HCT116 (cell line): ENCODE measurements at regions not wholly inside any gene's neighbourhood (a gene's known extent, or its start where the extent isn't known, plus 50 kb on each side); places are given as distances from the start of the nearest gene placed in this dataset.

ENCODE experiments used
- ATAC-seq: fragments of 200-7000 bp; cut with Tn5 transposase; 2 replicates; pipeline ENCODE4 v1.9.1; 2020; ENCODE audit warnings: mild to moderate bottlenecking, moderate library complexity
- BruUV-seq: library from RNA; stranded (reverse); fragments of 400-500 nt; replicated peaks from 2 replicates; lab custom pipeline; 2021; lab: Mats Ljungman, UMichigan
- CTCF ChIA-PET: fragments of 300-600 bp; sonication (Branson Sonifier 250); formaldehyde crosslinking; loops from one replicate; lab custom pipeline; 2021; ENCODE audit warnings: antibody characterized with exemption; lab: Charles Lee
- POLR2A ChIA-PET: fragments of 300-600, 350-600 bp; sonication (Branson Sonifier 250); formaldehyde crosslinking; loops from one replicate; lab custom pipeline; 2021; ENCODE audit warnings: antibody characterized with exemption; lab: Charles Lee
- RAD21 ChIA-PET, 2 experiments: fragments of 300-600 bp; sonication (Branson Sonifier 250); formaldehyde crosslinking; loops; one replicate each; lab custom pipeline; 2023; ENCODE audit warnings: low total read pairs in 2 of 2; ENCODE audit not compliant: uncharacterized antibody in 2 of 2, unreplicated experiment in 2 of 2, low non-redundant PET in 1 of 2; lab: Charles Lee
- DNase-seq: peaks from one replicate; pipeline ENCODE4 v3.0.0-alpha.2; 2010; ENCODE audit warnings: low read depth, low spot score
- H2AFZ ChIP-seq: fragments of 200-600 bp; shearing (Covaris generic), sonication (generic); 2 replicates; pipeline ENCODE4 v1.6.1; 2017; ENCODE audit warnings: low read depth, mixed run types, mixed read lengths, antibody characterized with exemption, low read length; ENCODE audit not compliant: poor library complexity, severe bottlenecking
- H3K27ac ChIP-seq: 2 replicates; pipeline ENCODE4 v1.5.1; 2012; ENCODE audit warnings: low read depth, low read length
- H3K27me3 ChIP-seq: fragments of 200-600 bp; sonication (generic); 2 replicates; pipeline ENCODE4 v1.6.1; 2016; ENCODE audit warnings: mixed run types, low read length, mixed read lengths; ENCODE audit not compliant: insufficient read depth
- H3K36me3 ChIP-seq, 2 experiments: fragments of 200-500 bp in 1 of 2; fragments of 200-600 bp in 1 of 2; sonication (Bioruptor generic) in 1 of 2; sonication (generic) in 1 of 2; 2 replicates each; pipeline versions ENCODE4 v1.5.1 to v1.6.1; 2014 to 2016; ENCODE audit warnings: low read length in 2 of 2, inconsistent platforms in 1 of 2, mixed read lengths in 1 of 2, mixed run types in 1 of 2; ENCODE audit not compliant: insufficient read depth in 2 of 2, control insufficient read depth in 1 of 2
- H3K4me1 ChIP-seq, 2 experiments: fragments of 200-600 bp in 1 of 2; sonication (generic) in 1 of 2; 2 replicates each; pipeline versions ENCODE4 v1.5.1 to v1.6.1; 2012 to 2017; ENCODE audit warnings: low read length in 2 of 2, inconsistent platforms in 1 of 2, mild to moderate bottlenecking in 1 of 2, mixed read lengths in 1 of 2, mixed run types in 1 of 2, moderate library complexity in 1 of 2; ENCODE audit not compliant: insufficient read depth in 2 of 2, control insufficient read depth in 1 of 2
- H3K4me2 ChIP-seq: fragments of 200-600 bp; sonication (generic); 2 replicates; pipeline ENCODE4 v1.6.1; 2017; ENCODE audit warnings: mixed run types, low read length, mixed read lengths
- H3K4me3 ChIP-seq, 2 experiments: fragments of 200-600 bp in 1 of 2; sonication (generic) in 1 of 2; replicated peaks in 1 of 2; 2 replicates each; pipeline ENCODE4 v1.5.1; 2011 to 2016; ENCODE audit warnings: low read length in 2 of 2, control low read depth in 1 of 2, low read depth in 1 of 2, mild to moderate bottlenecking in 1 of 2, mixed read lengths in 1 of 2, mixed run types in 1 of 2
- H3K79me2 ChIP-seq: fragments of 200-600 bp; sonication (generic); 2 replicates; pipeline ENCODE4 v1.6.1; 2017; ENCODE audit warnings: mild to moderate bottlenecking, mixed run types, low read length, moderate library complexity, mixed read lengths; ENCODE audit not compliant: insufficient read depth
- H3K9ac ChIP-seq: fragments of 200-600 bp; sonication (generic); 2 replicates; pipeline ENCODE4 v1.6.1; 2016; ENCODE audit warnings: low read length, mixed read lengths
- H3K9me2 ChIP-seq: fragments of 200-600 bp; sonication (generic), shearing (Covaris generic); 2 replicates; pipeline ENCODE4 v1.6.1; 2017; ENCODE audit warnings: mixed run types, mild to moderate bottlenecking, moderate library complexity; ENCODE audit not compliant: insufficient read depth
- H3K9me3 ChIP-seq, 2 experiments: fragments of 200-500 bp in 1 of 2; fragments of 200-600 bp in 1 of 2; sonication (Bioruptor generic) in 1 of 2; sonication (generic) in 1 of 2; 2 replicates each; pipeline ENCODE4 v1.6.1; 2014 to 2017; ENCODE audit warnings: low read length in 2 of 2, mixed read lengths in 2 of 2, inconsistent platforms in 1 of 2, low read depth in 1 of 2, mild to moderate bottlenecking in 1 of 2, mixed run types in 1 of 2, moderate library complexity in 1 of 2; ENCODE audit not compliant: control insufficient read depth in 1 of 2, insufficient read depth in 1 of 2
- H4K20me1 ChIP-seq: fragments of 200-600 bp; sonication (generic), shearing (Covaris generic); 2 replicates; pipeline ENCODE4 v1.6.1; 2017; ENCODE audit warnings: mixed run types, mild to moderate bottlenecking, moderate library complexity; ENCODE audit not compliant: insufficient read depth
- CBX3 ChIP-seq: IDR thresholded peaks from 2 replicates; pipeline ENCODE4 v1.6.1; 2012; ENCODE audit warnings: low read depth
- EGR1 ChIP-seq: IDR thresholded peaks from 2 replicates; pipeline ENCODE4 v1.6.1; 2012; ENCODE audit warnings: low read depth
- ELF1 ChIP-seq: IDR thresholded peaks from 2 replicates; pipeline ENCODE4 v1.6.1; 2012; ENCODE audit warnings: low read depth, borderline replicate concordance
- SIN3A ChIP-seq: IDR thresholded peaks from 2 replicates; pipeline ENCODE4 v1.6.1; 2012; ENCODE audit warnings: low read depth
- SP1 ChIP-seq: IDR thresholded peaks from 2 replicates; pipeline ENCODE4 v1.6.1; 2012; ENCODE audit warnings: low read depth
- intact Hi-C: fragments of 100-400 bp; cut with micrococcal nuclease; formaldehyde crosslinking; loops from 2 replicates; pipeline ENCODE4 v1.10.0; 2022
- TF ChIP-seq, protein P1 (sequence below): IDR thresholded peaks from 2 replicates; pipeline ENCODE4 v1.6.1; 2011; ENCODE audit warnings: mild to moderate bottlenecking, low read length, moderate library complexity; ENCODE audit not compliant: insufficient replicate concordance; ENCODE audit errors: extremely low read depth
- TF ChIP-seq, protein P2 (sequence below), 3 experiments: fragments of 200-600 bp in 1 of 3; sonication (generic) in 1 of 3; IDR thresholded peaks in 2 of 3; conservative IDR thresholded peaks in 1 of 3; 2 replicates each; pipeline ENCODE4 v1.5.1; 2012 to 2017; ENCODE audit warnings: low read depth in 2 of 3, low read length in 2 of 3, antibody characterized with exemption in 1 of 3, borderline replicate concordance in 1 of 3, control low read depth in 1 of 3, mild to moderate bottlenecking in 1 of 3, mixed read lengths in 1 of 3, mixed run types in 1 of 3, moderate library complexity in 1 of 3; ENCODE audit not compliant: insufficient read depth in 1 of 3
- TF ChIP-seq, protein P3 (sequence below): IDR thresholded peaks from 2 replicates; pipeline ENCODE4 v1.6.1; 2012

DNA sequence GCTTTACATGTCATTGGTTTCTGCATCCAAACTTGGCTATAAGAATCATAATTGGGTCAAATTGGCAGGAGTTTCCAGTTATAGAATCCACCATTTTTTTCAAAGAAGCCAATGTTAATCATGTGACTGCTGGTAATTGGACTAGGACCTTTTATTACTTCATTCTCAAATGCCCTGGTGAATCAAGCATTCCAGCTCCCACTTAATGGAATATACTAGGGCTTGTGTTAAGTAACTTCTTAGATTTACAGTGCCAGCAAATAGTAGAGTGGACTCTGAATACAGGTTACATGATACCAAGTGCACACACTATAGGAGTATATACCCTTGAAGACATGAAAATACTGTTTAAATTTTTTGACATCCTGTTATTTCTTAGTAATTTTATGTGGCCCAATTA lies 96.7 kb downstream of the NUDT12 start:
- CTCF ChIA-PET: interaction anchor here (0.9 kb wide), 1 partner anchor 9 kb away, joined by 3 read pairs; no protein-coding TSS in a partner anchor
- POLR2A ChIA-PET: interaction anchor here (1.0 kb wide), 1 partner anchor 10 kb away, joined by 3 read pairs; no protein-coding TSS in a partner anchor
- no peak for ATAC-seq

DNA sequence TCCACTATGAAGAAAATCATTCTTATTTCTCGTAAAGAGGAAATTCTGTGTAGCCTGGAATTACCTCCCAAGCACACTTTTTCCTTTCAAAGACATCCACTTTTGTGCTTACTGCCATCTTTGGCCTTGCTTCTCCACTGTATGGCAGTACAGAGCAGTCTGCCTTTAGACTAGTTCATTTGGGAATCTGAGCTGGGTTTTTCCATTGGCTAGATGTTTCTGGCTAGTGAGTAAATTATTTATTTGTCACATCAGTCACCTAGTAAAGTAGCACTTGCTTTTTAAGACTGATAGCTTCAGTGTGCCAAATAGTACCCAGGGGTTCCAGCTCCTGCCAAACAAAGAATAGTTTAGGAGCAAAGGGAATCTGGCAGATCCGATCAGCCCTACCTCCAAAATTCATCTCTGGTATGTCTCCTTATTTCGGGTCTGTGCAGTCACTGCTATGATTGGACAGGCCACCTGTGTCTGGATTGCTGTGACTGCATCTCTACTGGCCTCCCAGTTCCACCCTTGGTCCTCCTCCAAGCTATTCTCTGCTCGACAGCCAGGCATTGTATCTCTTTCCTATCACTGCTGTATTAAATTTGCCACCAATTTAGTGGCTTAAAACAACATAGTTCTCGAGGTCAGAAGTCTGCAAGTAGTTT lies 97.6 kb downstream of the NUDT12 start:
- RAD21 ChIA-PET: no interaction called here
- CTCF ChIA-PET: no interaction called here
- Histone ChIP-seq H3K27me3 (no peaks in the 10 kb centered on the region), H3K36me3 (no peaks in the 10 kb centered on the region), H3K9me3 (no peaks in the 10 kb centered on the region), H3K9ac (no peak overlapping the region), H3K4me2 (no peak overlapping the region), H2AFZ (no peak overlapping the region), H3K27ac (no peak overlapping the region), H3K79me2 (no peaks in the 10 kb centered on the region), H3K4me3 (no peak overlapping the region), H4K20me1 (no peaks in the 10 kb centered on the region), H3K9me2 (no peaks in the 10 kb centered on the region), H3K4me1 (peaks cover 2 to 6% of the 10 kb centered on the region in 2 experiments; a peak in 3 of 4 replicates)
- no peak for DNase-seq
- TF ChIP-seq, protein P1, sequence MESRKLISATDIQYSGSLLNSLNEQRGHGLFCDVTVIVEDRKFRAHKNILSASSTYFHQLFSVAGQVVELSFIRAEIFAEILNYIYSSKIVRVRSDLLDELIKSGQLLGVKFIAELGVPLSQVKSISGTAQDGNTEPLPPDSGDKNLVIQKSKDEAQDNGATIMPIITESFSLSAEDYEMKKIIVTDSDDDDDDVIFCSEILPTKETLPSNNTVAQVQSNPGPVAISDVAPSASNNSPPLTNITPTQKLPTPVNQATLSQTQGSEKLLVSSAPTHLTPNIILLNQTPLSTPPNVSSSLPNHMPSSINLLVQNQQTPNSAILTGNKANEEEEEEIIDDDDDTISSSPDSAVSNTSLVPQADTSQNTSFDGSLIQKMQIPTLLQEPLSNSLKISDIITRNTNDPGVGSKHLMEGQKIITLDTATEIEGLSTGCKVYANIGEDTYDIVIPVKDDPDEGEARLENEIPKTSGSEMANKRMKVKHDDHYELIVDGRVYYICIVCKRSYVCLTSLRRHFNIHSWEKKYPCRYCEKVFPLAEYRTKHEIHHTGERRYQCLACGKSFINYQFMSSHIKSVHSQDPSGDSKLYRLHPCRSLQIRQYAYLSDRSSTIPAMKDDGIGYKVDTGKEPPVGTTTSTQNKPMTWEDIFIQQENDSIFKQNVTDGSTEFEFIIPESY: no peak
- TF ChIP-seq, protein P2, sequence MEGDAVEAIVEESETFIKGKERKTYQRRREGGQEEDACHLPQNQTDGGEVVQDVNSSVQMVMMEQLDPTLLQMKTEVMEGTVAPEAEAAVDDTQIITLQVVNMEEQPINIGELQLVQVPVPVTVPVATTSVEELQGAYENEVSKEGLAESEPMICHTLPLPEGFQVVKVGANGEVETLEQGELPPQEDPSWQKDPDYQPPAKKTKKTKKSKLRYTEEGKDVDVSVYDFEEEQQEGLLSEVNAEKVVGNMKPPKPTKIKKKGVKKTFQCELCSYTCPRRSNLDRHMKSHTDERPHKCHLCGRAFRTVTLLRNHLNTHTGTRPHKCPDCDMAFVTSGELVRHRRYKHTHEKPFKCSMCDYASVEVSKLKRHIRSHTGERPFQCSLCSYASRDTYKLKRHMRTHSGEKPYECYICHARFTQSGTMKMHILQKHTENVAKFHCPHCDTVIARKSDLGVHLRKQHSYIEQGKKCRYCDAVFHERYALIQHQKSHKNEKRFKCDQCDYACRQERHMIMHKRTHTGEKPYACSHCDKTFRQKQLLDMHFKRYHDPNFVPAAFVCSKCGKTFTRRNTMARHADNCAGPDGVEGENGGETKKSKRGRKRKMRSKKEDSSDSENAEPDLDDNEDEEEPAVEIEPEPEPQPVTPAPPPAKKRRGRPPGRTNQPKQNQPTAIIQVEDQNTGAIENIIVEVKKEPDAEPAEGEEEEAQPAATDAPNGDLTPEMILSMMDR (IDR thresholded peaks at IDR 0.05 in 2 of 3, conservative IDR thresholded peaks at IDR 0.05 in 1 of 3; ENCODE audit: borderline replicate concordance in 1 of 3, insufficient read depth in 1 of 3, low read depth in 2 of 3, low read length in 2 of 3): peak in 2 of 3 experiments; percentile 6 to 21; a peak in 1 of 6 replicates
- no peak for TF ChIP-seq CBX3
- no peak for TF ChIP-seq ELF1
- TF ChIP-seq, protein P3, sequence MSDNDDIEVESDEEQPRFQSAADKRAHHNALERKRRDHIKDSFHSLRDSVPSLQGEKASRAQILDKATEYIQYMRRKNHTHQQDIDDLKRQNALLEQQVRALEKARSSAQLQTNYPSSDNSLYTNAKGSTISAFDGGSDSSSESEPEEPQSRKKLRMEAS: no peak
- TF ChIP-seq SIN3A: no peak
- intact Hi-C loops: no loop called here
- no TSS peak for BruUV-seq
- no peak; the same call in 1 of the 2 replicates for ATAC-seq
- POLR2A ChIA-PET: no interaction called here

More for the DNA sequence above, 96.7 kb downstream of the NUDT12 start:
- DNase-seq: no peak
- Histone ChIP-seq H3K9me2 (no peaks in the 10 kb centered on the region), H3K9me3 (no peaks in the 10 kb centered on the region), H3K4me2 (no peak overlapping the region), H2AFZ (peak overlapping the region; percentile 30), H3K36me3 (no peaks in the 10 kb centered on the region), H3K4me3 (no peak overlapping the region), H3K27ac (no peak overlapping the region), H3K79me2 (no peaks in the 10 kb centered on the region), H3K9ac (no peak overlapping the region), H3K4me1 (peaks cover 2 to 6% of the 10 kb centered on the region in 2 experiments; a peak in 3 of 4 replicates), H4K20me1 (no peaks in the 10 kb centered on the region), H3K27me3 (no peaks in the 10 kb centered on the region)
- no TSS peak for BruUV-seq
- TF ChIP-seq EGR1 (no peak), SP1 (no peak), ELF1 (no peak)
- RAD21 ChIA-PET: no interaction called here
- intact Hi-C loops: no loop called here
